Subcutaneous abdominal adipose tissue (tissue), 5 donors: ENCODE measurements at regions not wholly inside any gene's neighbourhood (a gene's known extent, or its start where the extent isn't known, plus 50 kb on each side); places are given as distances from the start of the nearest gene placed in this dataset.

ENCODE experiments used
- H3K27ac ChIP-seq: one replicate; pipeline ENCODE4 v1.7.0; 2013; ENCODE audit warnings: low read depth, mild to moderate bottlenecking, inconsistent platforms, low read length, moderate library complexity
- H3K27me3 ChIP-seq, 5 donors: one replicate each; pipeline ENCODE4 v1.7.0; 2013; ENCODE audit warnings: low read length in 5 of 5, inconsistent platforms in 1 of 5; ENCODE audit not compliant: control insufficient read depth in 5 of 5, insufficient read depth in 4 of 5
- H3K36me3 ChIP-seq, 5 donors: one replicate each; pipeline ENCODE4 v1.7.0; 2013; ENCODE audit warnings: low read length in 5 of 5; ENCODE audit not compliant: control insufficient read depth in 5 of 5, insufficient read depth in 5 of 5
- H3K4me1 ChIP-seq, 5 donors: one replicate each; pipeline ENCODE4 v1.7.0; 2013; ENCODE audit warnings: low read length in 5 of 5, mild to moderate bottlenecking in 3 of 5, moderate library complexity in 1 of 5; ENCODE audit not compliant: control insufficient read depth in 5 of 5, insufficient read depth in 5 of 5
- H3K4me3 ChIP-seq, 5 donors: one replicate each; pipeline ENCODE4 v1.7.0; 2013; ENCODE audit warnings: low read length in 5 of 5, low read depth in 1 of 5
- H3K9ac ChIP-seq, 5 donors: one replicate each; pipeline ENCODE4 v1.7.0; 2013; ENCODE audit warnings: low read length in 5 of 5, mild to moderate bottlenecking in 4 of 5, moderate library complexity in 3 of 5
- H3K9me3 ChIP-seq, 5 donors: one replicate each; pipeline ENCODE4 v1.7.0; 2013; ENCODE audit warnings: low read length in 5 of 5; ENCODE audit not compliant: control insufficient read depth in 5 of 5
- donor health status: healthy.
- donor health status: healthy.
- donor health status: healthy.
- donor health status: healthy.
- donor health status: healthy.

DNA sequence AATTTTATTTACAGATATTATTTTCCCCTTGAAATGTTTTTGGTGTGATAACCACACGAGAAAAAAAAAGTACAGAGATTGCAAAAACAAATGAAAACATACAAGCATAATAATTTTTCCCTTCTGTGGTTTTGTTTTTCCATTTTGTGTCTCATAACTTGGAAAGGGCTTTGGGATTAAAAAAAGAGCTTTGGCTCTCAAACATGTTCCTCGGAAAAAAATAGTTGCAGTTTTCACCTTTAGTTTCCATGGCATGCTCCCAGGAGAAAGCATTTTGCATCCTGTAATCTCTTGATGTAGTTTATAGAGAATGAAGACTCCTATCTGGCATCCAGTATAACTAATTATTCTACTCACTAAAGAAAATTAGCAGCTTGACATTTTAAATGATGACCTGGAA lies 362.1 kb upstream of the PDGFD start:
- no peak overlapping the region for H3K4me3 ChIP-seq
- no peaks in the 10 kb centered on the region for H3K36me3 ChIP-seq
- H3K27ac ChIP-seq = peak overlapping the region; percentile 14
- H3K9ac ChIP-seq = no peak overlapping the region
- no peaks in the 10 kb centered on the region for H3K27me3 ChIP-seq
- H3K4me1 ChIP-seq = peaks cover 3 to 38% (median 21%) of the 10 kb centered on the region in 5 donors
- H3K9me3 ChIP-seq = no peaks in the 10 kb centered on the region

DNA sequence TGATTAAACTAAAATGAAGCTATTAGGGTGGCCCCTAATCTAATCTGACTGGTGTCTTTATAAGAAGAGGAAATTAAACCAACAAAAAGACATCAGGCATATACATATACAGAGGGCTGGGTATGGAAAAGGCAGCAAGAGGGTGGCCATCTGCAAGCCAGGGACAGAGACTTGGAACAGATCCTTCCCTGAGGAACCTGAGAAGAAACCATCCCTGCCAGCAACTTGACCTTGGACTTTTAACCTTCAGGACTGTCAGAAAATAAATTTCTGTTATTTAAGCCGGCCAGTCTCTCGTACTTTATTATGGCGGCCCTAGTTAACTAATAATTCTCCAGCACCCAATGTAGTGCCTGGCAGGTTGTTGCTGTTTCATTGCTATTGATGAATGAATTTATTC lies 361.5 kb upstream of the PDGFD start:
- Histone ChIP-seq H3K9me3 (no peaks in the 10 kb centered on the region), H3K36me3 (no peaks in the 10 kb centered on the region), H3K27me3 (no peaks in the 10 kb centered on the region), H3K9ac (no peak overlapping the region), H3K4me3 (no peak overlapping the region), H3K4me1 (peaks cover 3 to 38% (median 21%) of the 10 kb centered on the region in 5 donors), H3K27ac (peak overlapping the region; percentile 14)

DNA sequence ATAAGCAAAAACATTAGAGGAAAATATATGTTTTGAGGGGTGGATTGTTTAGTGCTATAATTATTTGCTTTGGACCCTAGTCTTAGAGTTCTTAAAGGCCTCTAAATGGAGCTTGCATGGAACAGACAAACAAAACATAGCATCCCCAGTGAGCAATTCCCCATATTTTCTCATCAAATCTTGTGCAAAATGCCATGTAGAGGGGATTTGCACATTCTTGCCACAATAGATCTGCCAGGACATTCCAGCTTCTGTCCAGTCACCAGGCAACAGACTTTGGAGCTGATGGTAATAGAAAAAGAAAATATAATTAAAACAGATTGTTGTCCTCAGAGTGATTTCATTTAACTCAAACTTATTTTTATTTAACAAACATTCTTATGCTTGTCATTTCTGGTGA lies 360.3 kb upstream of the PDGFD start:
- Histone ChIP-seq H3K27me3 (no peaks in the 10 kb centered on the region), H3K27ac (no peak overlapping the region), H3K4me1 (peaks cover 3 to 32% (median 21%) of the 10 kb centered on the region in 5 donors), H3K9me3 (peaks cover 0 to 1% (median 0%) of the 10 kb centered on the region in 5 donors), H3K4me3 (no peak overlapping the region), H3K36me3 (no peaks in the 10 kb centered on the region), H3K9ac (no peak overlapping the region)

DNA sequence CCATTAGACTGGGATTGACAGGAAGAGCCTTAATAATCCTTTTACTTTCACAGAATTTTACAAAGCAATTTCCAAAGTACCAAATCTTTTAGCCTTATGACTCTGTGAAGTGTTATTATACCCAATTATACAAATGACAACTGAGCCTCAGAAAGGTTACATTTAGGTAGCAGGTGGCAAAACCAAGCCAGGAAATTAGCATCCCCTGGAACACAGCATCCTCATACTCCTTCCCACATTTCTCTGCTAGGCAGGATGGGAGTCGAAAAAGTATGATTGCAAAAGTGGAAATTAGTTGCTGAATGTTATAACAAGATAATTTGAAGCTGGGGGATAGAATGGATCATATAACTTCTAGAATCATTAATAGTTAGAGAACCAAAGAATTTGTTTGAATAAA lies 359.7 kb upstream of the PDGFD start:
- Histone ChIP-seq H3K27me3 (no peaks in the 10 kb centered on the region), H3K9me3 (peaks cover 0 to 4% (median 0%) of the 10 kb centered on the region in 5 donors), H3K4me1 (peaks cover 3 to 28% (median 21%) of the 10 kb centered on the region in 5 donors), H3K27ac (no peak overlapping the region), H3K9ac (no peak overlapping the region), H3K4me3 (no peak overlapping the region), H3K36me3 (no peaks in the 10 kb centered on the region)

DNA sequence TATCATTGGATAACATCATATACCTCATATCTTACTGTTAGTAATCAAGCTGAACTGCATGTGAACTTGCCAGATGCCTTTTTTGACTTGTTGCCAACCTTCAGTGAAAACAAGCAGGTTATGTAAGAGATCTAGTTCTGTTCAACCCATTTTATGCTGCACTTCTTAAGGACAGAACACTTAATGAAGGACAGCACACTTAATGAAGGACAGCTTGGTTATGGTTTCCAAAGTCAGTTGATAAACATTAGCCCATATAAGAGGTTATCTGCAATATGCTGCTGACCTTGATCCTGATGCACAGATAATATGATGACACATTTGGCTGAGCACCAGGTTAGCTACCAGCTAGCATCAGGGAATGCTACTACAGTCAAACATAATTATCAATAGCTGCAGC lies 358.7 kb upstream of the PDGFD start:
- Histone ChIP-seq H3K27me3 (no peaks in the 10 kb centered on the region), H3K9ac (no peak overlapping the region), H3K4me3 (no peak overlapping the region), H3K27ac (no peak overlapping the region), H3K4me1 (peaks cover 3 to 27% (median 21%) of the 10 kb centered on the region in 5 donors), H3K9me3 (peaks cover 0 to 4% (median 0%) of the 10 kb centered on the region in 5 donors), H3K36me3 (no peaks in the 10 kb centered on the region)

DNA sequence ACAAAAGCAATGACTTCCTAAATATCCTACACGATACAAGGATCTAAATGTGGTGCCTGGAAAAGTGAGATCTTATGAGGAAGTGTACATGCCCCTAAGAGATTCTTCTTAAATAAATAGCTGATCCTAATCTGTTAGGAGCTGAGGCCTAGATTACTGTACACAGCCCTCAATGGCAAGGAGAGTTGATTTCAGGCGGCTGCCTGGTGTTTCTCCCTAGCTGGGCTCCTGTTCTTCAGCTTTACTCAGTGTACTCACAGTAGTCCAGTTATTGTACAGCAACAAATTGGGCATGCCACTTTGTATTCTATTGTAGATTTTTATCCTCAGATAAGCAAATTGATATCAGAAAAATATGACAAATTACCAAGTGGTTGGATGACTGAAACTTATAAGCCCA lies 358.2 kb upstream of the PDGFD start:
- Histone ChIP-seq H3K9ac (no peak overlapping the region), H3K9me3 (peaks cover 0 to 4% (median 0%) of the 10 kb centered on the region in 5 donors), H3K27me3 (no peaks in the 10 kb centered on the region), H3K36me3 (no peaks in the 10 kb centered on the region), H3K4me3 (no peak overlapping the region), H3K4me1 (peaks cover 3 to 27% (median 21%) of the 10 kb centered on the region in 5 donors), H3K27ac (no peak overlapping the region)

DNA sequence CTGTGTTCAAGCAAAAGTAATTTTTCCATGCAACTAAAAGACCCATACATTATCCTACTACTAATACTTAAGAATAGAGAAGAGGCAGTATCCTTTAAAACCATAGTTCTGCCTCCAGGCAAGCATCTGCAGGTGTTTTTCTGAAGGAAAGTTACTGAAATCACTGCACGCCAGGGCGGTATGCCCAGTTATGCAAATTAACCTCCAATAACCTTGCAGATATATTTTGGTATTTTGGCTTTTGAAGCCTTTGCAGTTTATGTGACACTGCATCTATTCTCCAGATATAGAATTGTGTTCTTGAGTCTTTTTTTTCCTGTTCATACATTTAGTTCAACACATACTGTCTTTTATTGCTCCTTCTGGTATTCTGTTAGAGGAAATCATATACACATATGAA lies 346.2 kb upstream of the PDGFD start:
- no peaks in the 10 kb centered on the region for H3K36me3 ChIP-seq
- H3K9ac ChIP-seq = no peak overlapping the region
- H3K9me3 ChIP-seq = no peaks in the 10 kb centered on the region
- no peak overlapping the region for H3K4me3 ChIP-seq
- H3K27me3 ChIP-seq = no peaks in the 10 kb centered on the region
- H3K4me1 ChIP-seq = no peaks in the 10 kb centered on the region
- no peak overlapping the region for H3K27ac ChIP-seq

DNA sequence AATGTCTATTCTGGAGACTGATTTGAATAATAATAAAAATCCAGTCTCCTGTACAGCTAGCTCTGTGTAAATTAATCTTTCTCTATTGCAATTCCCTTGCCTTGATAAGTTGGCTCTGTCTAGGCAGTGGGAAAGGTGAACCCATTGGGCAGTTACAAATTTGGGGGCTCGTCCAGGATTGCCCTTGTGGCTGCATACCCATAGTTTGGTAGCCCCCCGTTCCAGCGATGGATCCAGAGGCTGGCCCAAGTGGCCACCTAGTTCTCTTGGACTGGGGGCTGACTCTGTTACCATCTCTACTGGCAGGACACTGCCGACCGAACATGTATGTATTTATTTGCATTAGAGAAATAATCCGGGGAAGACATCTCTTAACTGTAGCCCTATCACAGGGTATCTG lies 326.2 kb upstream of the PDGFD start:
- Histone ChIP-seq H3K4me3 (peak overlapping the region in 1 of 5 donors; percentile 28), H3K36me3 (no peaks in the 10 kb centered on the region), H3K9me3 (peaks cover 3 to 34% (median 20%) of the 10 kb centered on the region in 5 donors), H3K9ac (no peak overlapping the region), H3K4me1 (no peaks in the 10 kb centered on the region), H3K27ac (no peak overlapping the region), H3K27me3 (no peaks in the 10 kb centered on the region)

DNA sequence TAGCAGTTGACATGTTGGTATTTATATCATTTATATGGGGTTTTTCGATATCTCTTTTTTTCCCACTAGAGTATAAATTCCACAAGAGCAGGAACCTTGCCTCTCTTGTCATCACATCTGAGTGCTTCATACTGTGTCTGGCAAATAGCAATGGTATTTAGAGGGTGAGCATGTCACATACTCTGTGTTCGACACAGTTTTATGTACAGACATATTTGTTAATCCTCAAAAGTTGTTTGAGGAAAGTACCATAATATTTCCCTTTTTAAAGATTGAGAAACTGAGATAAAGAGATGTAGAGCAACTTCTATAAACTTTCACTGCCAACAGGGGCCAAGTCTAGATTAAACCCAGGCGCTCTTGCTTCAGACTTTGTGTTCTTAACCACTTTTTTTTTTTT lies 324.6 kb upstream of the PDGFD start:
- Histone ChIP-seq H3K4me1 (no peaks in the 10 kb centered on the region), H3K27me3 (no peaks in the 10 kb centered on the region), H3K9ac (no peak overlapping the region), H3K27ac (no peak overlapping the region), H3K36me3 (no peaks in the 10 kb centered on the region), H3K4me3 (no peak overlapping the region), H3K9me3 (peaks cover 3 to 34% (median 20%) of the 10 kb centered on the region in 5 donors)

DNA sequence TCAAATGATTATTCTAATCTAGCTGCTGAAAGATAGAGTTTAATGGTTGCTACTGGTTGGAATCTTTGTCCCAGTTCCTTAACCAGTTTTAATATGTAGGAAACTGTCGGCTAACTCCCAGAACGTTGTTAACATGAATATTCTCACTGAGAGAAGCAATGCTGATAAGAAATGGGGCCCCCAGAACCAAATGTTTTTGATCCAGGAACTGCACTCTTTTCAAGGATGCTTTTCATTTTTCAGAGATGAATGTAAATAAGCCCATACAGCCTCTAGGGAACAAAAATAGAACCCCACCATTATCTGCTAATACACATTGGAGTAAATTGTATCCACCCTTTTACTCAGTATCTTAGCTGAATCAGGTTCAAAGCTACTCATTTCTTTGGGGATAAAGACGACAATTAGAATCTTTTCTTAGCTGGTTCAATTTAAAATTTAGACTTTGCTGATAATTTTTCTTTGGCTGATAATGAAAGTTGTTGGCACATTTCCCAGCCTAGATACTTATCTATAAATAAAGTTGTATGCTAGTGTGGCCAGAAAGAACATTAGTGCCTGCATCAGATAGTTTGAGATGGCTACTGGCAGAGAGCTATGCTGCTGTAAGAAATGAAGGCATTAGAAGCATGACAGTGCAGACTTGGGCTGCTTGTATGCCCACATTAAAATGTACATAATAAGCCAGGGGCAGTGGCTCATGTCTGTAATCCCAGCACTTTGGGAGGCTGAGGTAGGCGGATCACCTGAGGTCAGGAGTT lies 323.3 kb upstream of the PDGFD start:
- no peaks in the 10 kb centered on the region for H3K27me3 ChIP-seq
- no peaks in the 10 kb centered on the region for H3K36me3 ChIP-seq
- H3K9ac ChIP-seq = no peak overlapping the region
- peaks cover 3 to 34% (median 22%) of the 10 kb centered on the region in 5 donors for H3K9me3 ChIP-seq
- no peaks in the 10 kb centered on the region for H3K4me1 ChIP-seq
- no peak overlapping the region for H3K27ac ChIP-seq
- H3K4me3 ChIP-seq = no peak overlapping the region
